GM12873 (cell line): ENCODE measurements at regions not wholly inside any gene's neighbourhood (a gene's known extent, or its start where the extent isn't known, plus 50 kb on each side); places are given as distances from the start of the nearest gene placed in this dataset.

Experiments
- CTCF ChIP-seq: IDR thresholded peaks from 2 replicates; pipeline ENCODE4 v1.5.1; 2012; ENCODE audit warnings: low read depth, mild to moderate bottlenecking, moderate library complexity, low read length, control low read depth; ENCODE audit not compliant: insufficient read depth; ENCODE audit errors: missing control alignments

GRCh38 chr4:12120968-12121367, 692.3 kb upstream of the HS3ST1 start:
- TF ChIP-seq CTCF: no peak

- TF ChIP-seq CTCF: no peak
Observed at GRCh38 chr4:12118651-12119213, 690.0 kb upstream of the HS3ST1 start.

GRCh38 chr4:12116009-12116552, 687.4 kb upstream of the HS3ST1 start:
- no peak for TF ChIP-seq CTCF

- TF ChIP-seq CTCF: no peak
Observed at GRCh38 chr4:12110627-12111026, 681.9 kb upstream of the HS3ST1 start.

- TF ChIP-seq CTCF: no peak
Observed at GRCh38 chr4:12105519-12105918, 676.8 kb upstream of the HS3ST1 start.

GRCh38 chr4:12084690-12085089, 656.0 kb upstream of the HS3ST1 start:
- TF ChIP-seq CTCF: no peak

GRCh38 chr4:12071316-12071715, 642.6 kb upstream of the HS3ST1 start:
- no peak for TF ChIP-seq CTCF
